B cell (primary cell): ENCODE measurements at regions not wholly inside any gene's neighbourhood (a gene's known extent, or its start where the extent isn't known, plus 50 kb on each side); places are given as distances from the start of the nearest gene placed in this dataset.

ENCODE experiments used
- CTCF ChIP-seq: fragments of 200-600 bp; IDR thresholded peaks from one replicate; pipeline ENCODE4 v1.8.0; 2022; ENCODE audit warnings: antibody characterized with exemption, mild to moderate bottlenecking
- EZH2 ChIP-seq: IDR thresholded peaks from 2 replicates; pipeline ENCODE4 v1.6.1; 2012; ENCODE audit warnings: borderline replicate concordance, low read depth, mild to moderate bottlenecking, moderate library complexity, low read length; ENCODE audit not compliant: insufficient read depth, poor library complexity, severe bottlenecking

- TF ChIP-seq CTCF, result no peak
- no peak for TF ChIP-seq EZH2
These were observed 471.9 kb upstream of the DAB2 start for GRCh38 chr5:39896706-39897105.
